ENCODE measurements at regions not wholly inside any gene's neighbourhood (a gene's known extent, or its start where the extent isn't known, plus 50 kb on each side); places are given as distances from the start of the nearest gene placed in this dataset.

- DNase-seq (ENCODE audit: extremely low read depth in 1 of 2, low read depth in 1 of 2), result no peak
Observed at GRCh38 chr1:96992871-96993270, 271.3 kb downstream of the PTBP2 start.

GRCh38 chr1:96995351-96995750 lies 273.8 kb downstream of the PTBP2 start:
- no peak for DNase-seq (ENCODE audit: extremely low read depth in 1 of 2, low read depth in 1 of 2)

GRCh38 chr1:96996001-96996400 lies 274.4 kb downstream of the PTBP2 start:
- no peak for DNase-seq (ENCODE audit: extremely low read depth in 1 of 2, low read depth in 1 of 2)

- DNase-seq (ENCODE audit: extremely low read depth in 1 of 2, low read depth in 1 of 2), result no peak
Observed at GRCh38 chr1:96997717-96998116, 276.1 kb downstream of the PTBP2 start.

- DNase-seq (ENCODE audit: extremely low read depth in 1 of 2, low read depth in 1 of 2), result no peak
Observed at GRCh38 chr1:96998466-96998865, 276.9 kb downstream of the PTBP2 start.

- DNase-seq (ENCODE audit: extremely low read depth in 1 of 2, low read depth in 1 of 2), result no peak
Observed at GRCh38 chr1:96999191-96999590, 277.6 kb downstream of the PTBP2 start.

- DNase-seq (ENCODE audit: extremely low read depth in 1 of 2, low read depth in 1 of 2), result no peak
Observed at GRCh38 chr1:97004054-97004453, 282.5 kb downstream of the PTBP2 start.

- no peak for DNase-seq (ENCODE audit: extremely low read depth in 1 of 2, low read depth in 1 of 2)
Observed at GRCh38 chr1:97004743-97005142, 283.2 kb downstream of the PTBP2 start.

GRCh38 chr1:97006044-97006661 lies 284.6 kb downstream of the PTBP2 start:
- DNase-seq (ENCODE audit: extremely low read depth in 1 of 2, low read depth in 1 of 2), result no peak

GRCh38 chr1:97007840-97008604 lies 286.4 kb downstream of the PTBP2 start:
- DNase-seq (ENCODE audit: extremely low read depth in 1 of 2, low read depth in 1 of 2), result no peak

- DNase-seq (ENCODE audit: extremely low read depth in 1 of 2, low read depth in 1 of 2), result no peak
Observed at GRCh38 chr1:97010566-97011264, 289.1 kb downstream of the PTBP2 start.

- DNase-seq (ENCODE audit: extremely low read depth in 1 of 2, low read depth in 1 of 2), result no peak
Observed at GRCh38 chr1:97013136-97013535, 291.6 kb downstream of the PTBP2 start.

- no peak for DNase-seq (ENCODE audit: extremely low read depth in 1 of 2, low read depth in 1 of 2)
Observed at GRCh38 chr1:97013941-97014340, 292.4 kb downstream of the PTBP2 start.

GRCh38 chr1:97014426-97014825 lies 292.8 kb downstream of the PTBP2 start:
- DNase-seq (ENCODE audit: extremely low read depth in 1 of 2, low read depth in 1 of 2), result no peak

GRCh38 chr1:97017895-97018294 lies 296.3 kb downstream of the PTBP2 start:
- no peak for DNase-seq (ENCODE audit: extremely low read depth in 1 of 2, low read depth in 1 of 2)

All from activated CD8-positive, alpha-beta memory T cell treated with anti-CD3 and anti-CD28 coated beads for 1 hour (primary cell).